H1 (cell line): ENCODE measurements at regions not wholly inside any gene's neighbourhood (a gene's known extent, or its start where the extent isn't known, plus 50 kb on each side); places are given as distances from the start of the nearest gene placed in this dataset.

ENCODE experiments used
- CTCF ChIA-PET: fragments of 300-600 bp; sonication (Branson Sonifier 250); formaldehyde crosslinking; loops from one replicate; lab custom pipeline; 2021; ENCODE audit not compliant: partially characterized antibody; lab: Charles Lee
- POLR2A ChIA-PET: fragments of 300-600 bp; sonication (Branson Sonifier 250); formaldehyde crosslinking; loops from one replicate; lab custom pipeline; 2021; ENCODE audit warnings: inconsistent platforms; ENCODE audit not compliant: partially characterized antibody; lab: Charles Lee
- DNase-seq, 2 experiments: peaks; one replicate each; pipeline versions ENCODE4 v3.0.0 to v3.0.0-alpha.2; 2010 to 2022; ENCODE audit warnings: low spot score in 2 of 2, low read depth in 1 of 2, mixed read lengths in 1 of 2
- FAIRE-seq: peaks from 2 replicates; lab custom pipeline; 2011; peaks lifted over from hg19 to GRCh38; lab: Jason Lieb, UNC
- H2AFZ ChIP-seq: 2 replicates; pipeline ENCODE4 v1.8.1; 2012; ENCODE audit warnings: low read length, inconsistent platforms
- H2AK5ac ChIP-seq: 2 replicates; pipeline ENCODE4 v1.6.1; 2013; ENCODE audit warnings: low read depth, low read length
- H2BK120ac ChIP-seq: replicated peaks from 2 replicates; pipeline ENCODE3; 2013; ENCODE audit warnings: low read depth, low read length, inconsistent platforms
- H2BK12ac ChIP-seq: 2 replicates; pipeline ENCODE4 v1.6.1; 2013; ENCODE audit warnings: low read depth, low read length
- H2BK15ac ChIP-seq: 2 replicates; pipeline ENCODE4 v1.6.1; 2013; ENCODE audit warnings: low read length
- H2BK20ac ChIP-seq: 2 replicates; pipeline ENCODE4 v1.6.1; 2013; ENCODE audit warnings: low read length
- H2BK5ac ChIP-seq: 2 replicates; pipeline ENCODE4 v1.6.1; 2013; ENCODE audit warnings: low read depth, low read length
- H3K14ac ChIP-seq: 2 replicates; pipeline ENCODE4 v1.6.1; 2013; ENCODE audit warnings: inconsistent platforms; ENCODE audit not compliant: insufficient read length
- H3K18ac ChIP-seq: 2 replicates; pipeline ENCODE4 v1.6.1; 2013; ENCODE audit warnings: low read length; ENCODE audit errors: extremely low read depth
- H3K23ac ChIP-seq: 2 replicates; pipeline ENCODE4 v1.6.1; 2013; ENCODE audit warnings: inconsistent platforms; ENCODE audit not compliant: insufficient read length
- H3K23me2 ChIP-seq: 2 replicates; pipeline ENCODE4 v1.6.1; 2013; ENCODE audit warnings: low read depth, low read length
- H3K27ac ChIP-seq: 2 replicates; pipeline ENCODE4 v1.6.1; 2011; ENCODE audit warnings: low read depth, low read length, inconsistent platforms
- H3K27me3 ChIP-seq, 4 experiments: replicated peaks in 1 of 4; 1 replicate in 1 of 4; 2 replicates in 3 of 4; pipeline versions ENCODE4 v1.6.1 to v1.8.1; 2011 to 2013; ENCODE audit warnings: low read length in 3 of 4, mild to moderate bottlenecking in 3 of 4, inconsistent platforms in 2 of 4, mixed read lengths in 2 of 4, moderate library complexity in 1 of 4; ENCODE audit not compliant: control insufficient read depth in 3 of 4, insufficient read depth in 3 of 4; ENCODE audit errors: extremely low read depth in 1 of 4
- H3K36me3 ChIP-seq, 4 experiments: 2 replicates each; pipeline versions ENCODE4 v1.6.1 to v1.8.1; 2011 to 2013; ENCODE audit warnings: mild to moderate bottlenecking in 4 of 4, low read length in 3 of 4, moderate library complexity in 2 of 4, control low read depth in 1 of 4, inconsistent platforms in 1 of 4; ENCODE audit not compliant: insufficient read depth in 4 of 4, control insufficient read depth in 2 of 4
- H3K4ac ChIP-seq: replicated peaks from 2 replicates; pipeline ENCODE3; 2013; ENCODE audit warnings: low read length, low read depth, mixed read lengths, inconsistent platforms; ENCODE audit not compliant: insufficient read length
- H3K4me1 ChIP-seq, 4 experiments: replicated peaks in 1 of 4; 1 replicate in 1 of 4; 2 replicates in 3 of 4; pipeline versions ENCODE4 v1.6.1 to v1.8.1; 2011 to 2013; ENCODE audit warnings: low read length in 3 of 4, inconsistent platforms in 2 of 4, mixed read lengths in 1 of 4; ENCODE audit not compliant: insufficient read depth in 4 of 4, control insufficient read depth in 3 of 4
- H3K4me2 ChIP-seq, 2 experiments: 2 replicates each; pipeline versions ENCODE4 v1.6.1 to v1.8.1; 2011 to 2013; ENCODE audit warnings: low read depth in 2 of 2, low read length in 2 of 2, control low read depth in 1 of 2, inconsistent platforms in 1 of 2, mild to moderate bottlenecking in 1 of 2; ENCODE audit not compliant: insufficient read depth in 1 of 2
- H3K4me3 ChIP-seq, 4 experiments: fragments of 200-600, 300-600 bp in 1 of 4; sonication (generic), shearing (Covaris generic), sonication (Bioruptor Twin) in 1 of 4; 2 replicates each; pipeline versions ENCODE4 v1.5.1 to v1.8.1; 2011 to 2016; ENCODE audit warnings: low read length in 4 of 4, low read depth in 3 of 4, control low read depth in 2 of 4, inconsistent platforms in 2 of 4, mild to moderate bottlenecking in 2 of 4, mixed read lengths in 1 of 4, moderate library complexity in 1 of 4; ENCODE audit not compliant: insufficient read depth in 2 of 4; ENCODE audit errors: extremely low read depth in 1 of 4
- H3K56ac ChIP-seq: replicated peaks from 2 replicates; pipeline ENCODE3; 2013; ENCODE audit warnings: low read depth, mild to moderate bottlenecking, mixed read lengths, low read length, inconsistent platforms; ENCODE audit not compliant: insufficient read length
- H3K79me1 ChIP-seq: 2 replicates; pipeline ENCODE4 v1.6.1; 2013; ENCODE audit warnings: low read depth, low read length, control low read depth
- H3K79me2 ChIP-seq, 2 experiments: 2 replicates each; pipeline versions ENCODE4 v1.6.1 to v1.8.1; 2012 to 2013; ENCODE audit warnings: low read length in 2 of 2, mild to moderate bottlenecking in 2 of 2, inconsistent platforms in 1 of 2; ENCODE audit not compliant: insufficient read depth in 2 of 2, control insufficient read depth in 1 of 2
- H3K9ac ChIP-seq, 4 experiments: replicated peaks in 1 of 4; 1 replicate in 1 of 4; 2 replicates in 3 of 4; pipeline versions ENCODE4 v1.6.1 to v1.8.1; 2011 to 2013; ENCODE audit warnings: low read depth in 3 of 4, low read length in 3 of 4, control low read depth in 2 of 4, mild to moderate bottlenecking in 2 of 4, moderate library complexity in 2 of 4, inconsistent platforms in 1 of 4; ENCODE audit errors: extremely low read depth in 1 of 4
- H3K9me3 ChIP-seq, 2 experiments: 2 replicates each; pipeline versions ENCODE4 v1.6.1 to v1.8.1; 2012 to 2013; ENCODE audit warnings: mild to moderate bottlenecking in 2 of 2, moderate library complexity in 2 of 2, control low read depth in 1 of 2, inconsistent platforms in 1 of 2, low read depth in 1 of 2, low read length in 1 of 2, mixed read lengths in 1 of 2; ENCODE audit not compliant: insufficient read depth in 2 of 2
- H4K20me1 ChIP-seq, 2 experiments: replicated peaks in 1 of 2; 2 replicates each; pipeline versions ENCODE3 to v1.8.1; 2011 to 2013; ENCODE audit warnings: inconsistent platforms in 2 of 2, low read length in 2 of 2, mild to moderate bottlenecking in 1 of 2; ENCODE audit not compliant: insufficient read depth in 2 of 2, control insufficient read depth in 1 of 2
- H4K5ac ChIP-seq: 2 replicates; pipeline ENCODE4 v1.6.1; 2013; ENCODE audit warnings: low read length, low read depth, mixed read lengths, inconsistent platforms; ENCODE audit not compliant: insufficient read length
- H4K8ac ChIP-seq: 2 replicates; pipeline ENCODE4 v1.8.0; 2013; ENCODE audit warnings: mild to moderate bottlenecking, moderate library complexity, low read length, inconsistent platforms; ENCODE audit not compliant: insufficient read depth; ENCODE audit errors: extremely low read depth
- H4K91ac ChIP-seq: replicated peaks from 2 replicates; pipeline ENCODE3; 2013; ENCODE audit warnings: low read length, mixed read lengths, inconsistent platforms; ENCODE audit not compliant: insufficient read length
- ASH2L ChIP-seq: fragments of 200-600, 300-600 bp; sonication (generic); IDR thresholded peaks from one replicate; pipeline ENCODE4 v1.7.1; 2017; ENCODE audit warnings: low read length
- CTCF ChIP-seq, 3 experiments: IDR thresholded peaks; 1 replicate in 2 of 3; 2 replicates in 1 of 3; pipeline versions ENCODE4 v1.5.1 to v1.6.1; 2011; ENCODE audit warnings: low read length in 3 of 3, mild to moderate bottlenecking in 3 of 3, inconsistent platforms in 2 of 3, low read depth in 1 of 3, moderate library complexity in 1 of 3; ENCODE audit not compliant: insufficient read depth in 1 of 3; ENCODE audit errors: control extremely low read depth in 1 of 3
- HDAC6 ChIP-seq: IDR thresholded peaks from one replicate; pipeline ENCODE4 v1.7.1; 2012; ENCODE audit warnings: low read depth, mild to moderate bottlenecking, inconsistent platforms, low read length, moderate library complexity
- KDM4A ChIP-seq: IDR thresholded peaks from one replicate; pipeline ENCODE4 v1.7.1; 2012; ENCODE audit warnings: low read depth, mild to moderate bottlenecking, moderate library complexity, low read length, inconsistent platforms; ENCODE audit not compliant: severe bottlenecking
- MAFK ChIP-seq: IDR thresholded peaks from 2 replicates; pipeline ENCODE4 v1.6.1; 2012; ENCODE audit warnings: low read depth, mild to moderate bottlenecking, improper control_type of control experiment, low read length
- POU5F1 ChIP-seq: IDR thresholded peaks from 2 replicates; pipeline ENCODE4 v1.6.1; 2011; ENCODE audit warnings: low read depth, mild to moderate bottlenecking, low read length, moderate library complexity
- RBBP5 ChIP-seq: IDR thresholded peaks from 2 replicates; pipeline ENCODE4 v1.7.1; 2012; ENCODE audit warnings: low read depth, mild to moderate bottlenecking, inconsistent platforms, low read length, moderate library complexity, borderline replicate concordance
- TAF1 ChIP-seq: IDR thresholded peaks from 2 replicates; pipeline ENCODE4 v1.6.1; 2011; ENCODE audit warnings: mild to moderate bottlenecking, low read depth, low read length
- WGBS, 2 experiments: shearing (Covaris generic) in 1 of 2; methylation state at CpG; one replicate each; pipeline versions ENCODE4 v1.1.6 to v1.1.7; 2013 to 2015; ENCODE audit warnings: low lambda C conversion rate in 2 of 2, mixed read lengths in 2 of 2, inconsistent platforms in 1 of 2, low coverage in 1 of 2, missing lambda C conversion rate in 1 of 2; ENCODE audit not compliant: insufficient replicate concordance in 2 of 2, insufficient coverage in 1 of 2, insufficient read length in 1 of 2; ENCODE audit errors: extremely low coverage in 1 of 2, missing lambda C conversion rate in 1 of 2; 5-methylcytosine and 5-hydroxymethylcytosine counted together

GRCh38 chr2:106954304-106954703, 68.3 kb upstream of the ST6GAL2 start:
- H4K20me1 ChIP-seq: no peaks in the 10 kb centered on the region
- TF ChIP-seq MAFK (no peak), RBBP5 (no peak), CTCF (IDR thresholded peaks at IDR 0.05; ENCODE audit: control extremely low read depth in 1 of 3, insufficient read depth in 1 of 3, low read depth in 1 of 3, low read length in 3 of 3) (no peak), POU5F1 (no peak), TAF1 (no peak), HDAC6 (no peak), ASH2L (no peak), KDM4A (no peak)
- no peak overlapping the region for H4K5ac ChIP-seq
- no peak overlapping the region for H3K9ac ChIP-seq
- H3K9me3 ChIP-seq: no peaks in the 10 kb centered on the region
- no peak for FAIRE-seq
- H3K79me2 ChIP-seq: no peaks in the 10 kb centered on the region
- H3K14ac ChIP-seq: no peak overlapping the region
- H3K4me3 ChIP-seq: no peak overlapping the region
- no peak overlapping the region for H2BK20ac ChIP-seq
- no peaks in the 10 kb centered on the region for H3K79me1 ChIP-seq
- no peaks in the 10 kb centered on the region for H3K36me3 ChIP-seq
- H3K18ac ChIP-seq: no peak overlapping the region
- H3K23ac ChIP-seq: no peak overlapping the region
- H2BK12ac ChIP-seq: no peak overlapping the region
- CTCF ChIA-PET: interaction anchor here (1.4 kb wide), 1 partner anchor 11 kb away, joined by 3 read pairs; no protein-coding TSS in a partner anchor
- H3K27ac ChIP-seq: no peak overlapping the region
- H3K4me1 ChIP-seq: no peaks in the 10 kb centered on the region
- H3K56ac ChIP-seq: no peak overlapping the region
- no peak overlapping the region for H2BK5ac ChIP-seq
- H4K8ac ChIP-seq: no peak overlapping the region
- no peak overlapping the region for H2AK5ac ChIP-seq
- no peak overlapping the region for H2BK15ac ChIP-seq
- H3K23me2 ChIP-seq: no peaks in the 10 kb centered on the region
- POLR2A ChIA-PET: no interaction called here
- 92% methylated on average over 3 of the region's 3 CpGs; no CpG with 5 or more reads in 1 of the 2 experiments for WGBS, 2 experiments
- H2BK120ac ChIP-seq: no peak overlapping the region
- no peak overlapping the region for H2AFZ ChIP-seq
- H3K4ac ChIP-seq: no peak overlapping the region
- no peak overlapping the region for H4K91ac ChIP-seq
- H3K4me2 ChIP-seq: no peak overlapping the region
- DNase-seq: no peak
- H3K27me3 ChIP-seq: no peaks in the 10 kb centered on the region
